ENCODE measurements at regions not wholly inside any gene's neighbourhood (a gene's known extent, or its start where the extent isn't known, plus 50 kb on each side); places are given as distances from the start of the nearest gene placed in this dataset.

- no peaks in the 10 kb centered on the region for H3K4me1 Mint-ChIP-seq
- no peaks in the 10 kb centered on the region for H3K36me3 Mint-ChIP-seq
These were observed 415.7 kb upstream of the BOD1L1 start for GRCh38 chr4:14043203-14043602.

GRCh38 chr4:14046642-14047041 lies 419.1 kb upstream of the BOD1L1 start:
- DNase-seq (no peak), ATAC-seq (ENCODE audit: low read depth in 2 of 2) (no peak)
- Histone ChIP-seq H3K9me3 (ENCODE audit: control insufficient read depth in 2 of 2, low read length in 2 of 2) (no peaks in the 10 kb centered on the region), H3K36me3 (ENCODE audit: control insufficient read depth, insufficient read depth, low read length) (no peaks in the 10 kb centered on the region), H3K4me3 (ENCODE audit: low read depth, low read length) (no peak overlapping the region), H3K27me3 (ENCODE audit: control insufficient read depth, insufficient read depth, low read length) (no peaks in the 10 kb centered on the region), H3K4me1 (ENCODE audit: control insufficient read depth, insufficient read depth, low read length, poor library complexity, severe bottlenecking) (no peaks in the 10 kb centered on the region), H3K27ac (ENCODE audit: insufficient read depth, low read length, poor library complexity, severe bottlenecking) (no peak overlapping the region)
- H3K27me3 Mint-ChIP-seq, result no peaks in the 10 kb centered on the region
- no peak overlapping the region for H3K4me3 Mint-ChIP-seq
- H3K27ac Mint-ChIP-seq, result no peak overlapping the region
- H3K4me1 Mint-ChIP-seq, result no peaks in the 10 kb centered on the region
- H3K36me3 Mint-ChIP-seq, result no peaks in the 10 kb centered on the region
- H3K9me3 Mint-ChIP-seq, result peaks cover 0 to 5% (median 0%) of the 10 kb centered on the region in 7 donors

More at GRCh38 chr4:14043203-14043602, 415.7 kb upstream of the BOD1L1 start:
- DNase-seq, result no peak
- Histone ChIP-seq H3K27ac (ENCODE audit: insufficient read depth, low read length, poor library complexity, severe bottlenecking) (no peak overlapping the region), H3K4me1 (ENCODE audit: control insufficient read depth, insufficient read depth, low read length, poor library complexity, severe bottlenecking) (no peaks in the 10 kb centered on the region), H3K27me3 (ENCODE audit: control insufficient read depth, insufficient read depth, low read length) (no peaks in the 10 kb centered on the region), H3K4me3 (ENCODE audit: low read depth, low read length) (no peak overlapping the region), H3K9me3 (ENCODE audit: control insufficient read depth in 2 of 2, low read length in 2 of 2) (no peaks in the 10 kb centered on the region), H3K36me3 (ENCODE audit: control insufficient read depth, insufficient read depth, low read length) (no peaks in the 10 kb centered on the region)
- Mint-ChIP-seq H3K4me3 (no peak overlapping the region), H3K9me3 (peaks cover 0 to 5% (median 2%) of the 10 kb centered on the region in 7 donors), H3K27me3 (no peaks in the 10 kb centered on the region), H3K27ac (no peak overlapping the region)
- ATAC-seq (ENCODE audit: low read depth in 2 of 2), result no peak

- no peaks in the 10 kb centered on the region for H3K27me3 Mint-ChIP-seq
- H3K36me3 Mint-ChIP-seq, result no peaks in the 10 kb centered on the region
- no peak for DNase-seq
- peaks cover 0 to 5% (median 0%) of the 10 kb centered on the region in 7 donors for H3K9me3 Mint-ChIP-seq
- no peak overlapping the region for H3K4me3 Mint-ChIP-seq
- Histone ChIP-seq H3K27ac (ENCODE audit: insufficient read depth, low read length, poor library complexity, severe bottlenecking) (no peak overlapping the region), H3K4me1 (ENCODE audit: control insufficient read depth, insufficient read depth, low read length, poor library complexity, severe bottlenecking) (no peaks in the 10 kb centered on the region), H3K9me3 (ENCODE audit: control insufficient read depth in 2 of 2, low read length in 2 of 2) (no peaks in the 10 kb centered on the region), H3K4me3 (ENCODE audit: low read depth, low read length) (no peak overlapping the region), H3K27me3 (ENCODE audit: control insufficient read depth, insufficient read depth, low read length) (no peaks in the 10 kb centered on the region), H3K36me3 (ENCODE audit: control insufficient read depth, insufficient read depth, low read length) (no peaks in the 10 kb centered on the region)
- H3K27ac Mint-ChIP-seq, result no peak overlapping the region
- no peaks in the 10 kb centered on the region for H3K4me1 Mint-ChIP-seq
- ATAC-seq (ENCODE audit: low read depth in 2 of 2), result no peak
These were observed 420.3 kb upstream of the BOD1L1 start for GRCh38 chr4:14047840-14048239.

GRCh38 chr4:14049946-14050345 lies 422.4 kb upstream of the BOD1L1 start:
- Histone ChIP-seq H3K36me3 (ENCODE audit: control insufficient read depth, insufficient read depth, low read length) (no peaks in the 10 kb centered on the region), H3K4me1 (ENCODE audit: control insufficient read depth, insufficient read depth, low read length, poor library complexity, severe bottlenecking) (no peaks in the 10 kb centered on the region), H3K27ac (ENCODE audit: insufficient read depth, low read length, poor library complexity, severe bottlenecking) (no peak overlapping the region), H3K27me3 (ENCODE audit: control insufficient read depth, insufficient read depth, low read length) (no peaks in the 10 kb centered on the region), H3K4me3 (ENCODE audit: low read depth, low read length) (no peak overlapping the region), H3K9me3 (ENCODE audit: control insufficient read depth in 2 of 2, low read length in 2 of 2) (no peaks in the 10 kb centered on the region)
- no peak overlapping the region for H3K4me3 Mint-ChIP-seq
- H3K27ac Mint-ChIP-seq, result no peak overlapping the region
- H3K36me3 Mint-ChIP-seq, result no peaks in the 10 kb centered on the region
- no peaks in the 10 kb centered on the region for H3K4me1 Mint-ChIP-seq
- DNase-seq (no peak), ATAC-seq (ENCODE audit: low read depth in 2 of 2) (no peak)
- no peaks in the 10 kb centered on the region for H3K27me3 Mint-ChIP-seq
- H3K9me3 Mint-ChIP-seq, result peaks cover 0 to 5% (median 0%) of the 10 kb centered on the region in 7 donors

- H3K36me3 Mint-ChIP-seq, result no peaks in the 10 kb centered on the region
- H3K27ac ChIP-seq (ENCODE audit: insufficient read depth, low read length, poor library complexity, severe bottlenecking), result no peak overlapping the region
- H3K36me3 ChIP-seq (ENCODE audit: control insufficient read depth, insufficient read depth, low read length), result no peaks in the 10 kb centered on the region
- DNase-seq, result no peak
- peaks cover 0 to 10% (median 1%) of the 10 kb centered on the region in 7 donors for H3K9me3 Mint-ChIP-seq
- H3K27me3 Mint-ChIP-seq, result no peaks in the 10 kb centered on the region
- no peak overlapping the region for H3K4me3 Mint-ChIP-seq
- H3K9me3 ChIP-seq (ENCODE audit: control insufficient read depth in 2 of 2, low read length in 2 of 2), result no peaks in the 10 kb centered on the region
- no peaks in the 10 kb centered on the region for H3K4me1 Mint-ChIP-seq
- H3K27me3 ChIP-seq (ENCODE audit: control insufficient read depth, insufficient read depth, low read length), result no peaks in the 10 kb centered on the region
- H3K4me1 ChIP-seq (ENCODE audit: control insufficient read depth, insufficient read depth, low read length, poor library complexity, severe bottlenecking), result no peaks in the 10 kb centered on the region
- no peak for ATAC-seq (ENCODE audit: low read depth in 2 of 2)
- no peak overlapping the region for H3K4me3 ChIP-seq (ENCODE audit: low read depth, low read length)
- H3K27ac Mint-ChIP-seq, result no peak overlapping the region
These were observed 425.8 kb upstream of the BOD1L1 start for GRCh38 chr4:14053291-14053690.

- Mint-ChIP-seq H3K27ac (no peak overlapping the region), H3K27me3 (no peaks in the 10 kb centered on the region), H3K4me3 (no peak overlapping the region), H3K4me1 (no peaks in the 10 kb centered on the region), H3K36me3 (no peaks in the 10 kb centered on the region), H3K9me3 (peaks cover 0 to 10% (median 1%) of the 10 kb centered on the region in 7 donors)
- Histone ChIP-seq H3K27me3 (ENCODE audit: control insufficient read depth, insufficient read depth, low read length) (no peaks in the 10 kb centered on the region), H3K36me3 (ENCODE audit: control insufficient read depth, insufficient read depth, low read length) (no peaks in the 10 kb centered on the region), H3K9me3 (ENCODE audit: control insufficient read depth in 2 of 2, low read length in 2 of 2) (no peaks in the 10 kb centered on the region), H3K4me3 (ENCODE audit: low read depth, low read length) (no peak overlapping the region), H3K27ac (ENCODE audit: insufficient read depth, low read length, poor library complexity, severe bottlenecking) (no peak overlapping the region), H3K4me1 (ENCODE audit: control insufficient read depth, insufficient read depth, low read length, poor library complexity, severe bottlenecking) (no peaks in the 10 kb centered on the region)
- no peak for DNase-seq
- no peak for ATAC-seq (ENCODE audit: low read depth in 2 of 2)
These were observed 426.9 kb upstream of the BOD1L1 start for GRCh38 chr4:14054391-14054790.

GRCh38 chr4:14059006-14059405 lies 431.5 kb upstream of the BOD1L1 start:
- Mint-ChIP-seq H3K27me3 (no peaks in the 10 kb centered on the region), H3K9me3 (peaks cover 0 to 10% (median 2%) of the 10 kb centered on the region in 7 donors), H3K4me3 (no peak overlapping the region), H3K27ac (no peak overlapping the region), H3K36me3 (no peaks in the 10 kb centered on the region), H3K4me1 (no peaks in the 10 kb centered on the region)
- Histone ChIP-seq H3K27me3 (ENCODE audit: control insufficient read depth, insufficient read depth, low read length) (no peaks in the 10 kb centered on the region), H3K36me3 (ENCODE audit: control insufficient read depth, insufficient read depth, low read length) (no peaks in the 10 kb centered on the region), H3K9me3 (ENCODE audit: control insufficient read depth in 2 of 2, low read length in 2 of 2) (no peaks in the 10 kb centered on the region), H3K27ac (ENCODE audit: insufficient read depth, low read length, poor library complexity, severe bottlenecking) (no peak overlapping the region), H3K4me3 (ENCODE audit: low read depth, low read length) (no peak overlapping the region), H3K4me1 (ENCODE audit: control insufficient read depth, insufficient read depth, low read length, poor library complexity, severe bottlenecking) (no peaks in the 10 kb centered on the region)
- ATAC-seq (ENCODE audit: low read depth in 2 of 2), result no peak
- DNase-seq, result no peak

- Mint-ChIP-seq H3K27ac (no peak overlapping the region), H3K4me1 (no peaks in the 10 kb centered on the region), H3K9me3 (peaks cover 0 to 10% (median 2%) of the 10 kb centered on the region in 7 donors), H3K27me3 (no peaks in the 10 kb centered on the region), H3K4me3 (no peak overlapping the region), H3K36me3 (no peaks in the 10 kb centered on the region)
- H3K4me3 ChIP-seq (ENCODE audit: low read depth, low read length), result no peak overlapping the region
- H3K27ac ChIP-seq (ENCODE audit: insufficient read depth, low read length, poor library complexity, severe bottlenecking), result no peak overlapping the region
- no peaks in the 10 kb centered on the region for H3K4me1 ChIP-seq (ENCODE audit: control insufficient read depth, insufficient read depth, low read length, poor library complexity, severe bottlenecking)
- no peaks in the 10 kb centered on the region for H3K36me3 ChIP-seq (ENCODE audit: control insufficient read depth, insufficient read depth, low read length)
- H3K27me3 ChIP-seq (ENCODE audit: control insufficient read depth, insufficient read depth, low read length), result no peaks in the 10 kb centered on the region
- H3K9me3 ChIP-seq (ENCODE audit: control insufficient read depth in 2 of 2, low read length in 2 of 2), result no peaks in the 10 kb centered on the region
- DNase-seq, result no peak
- no peak for ATAC-seq (ENCODE audit: low read depth in 2 of 2)
These were observed 437.5 kb upstream of the BOD1L1 start for GRCh38 chr4:14064984-14065383.

Data from CD4-positive, CD25-positive, alpha-beta regulatory T cell (primary cell).